H9 (cell line): ENCODE measurements at regions not wholly inside any gene's neighbourhood (a gene's known extent, or its start where the extent isn't known, plus 50 kb on each side); places are given as distances from the start of the nearest gene placed in this dataset.

Experiments
- DNase-seq: peaks from one replicate; pipeline ENCODE4 v3.0.0-alpha.2; 2017
- H2AFZ ChIP-seq: one replicate; pipeline ENCODE4 v1.6.1; 2013; ENCODE audit warnings: mild to moderate bottlenecking, low read length, control low read depth, moderate library complexity
- H2AK5ac ChIP-seq: 2 replicates; pipeline ENCODE4 v1.6.1; 2013; ENCODE audit warnings: low read length, control low read depth, mixed read lengths; ENCODE audit not compliant: insufficient read length
- H2BK120ac ChIP-seq: one replicate; pipeline ENCODE4 v1.6.1; 2013; ENCODE audit warnings: low read depth, mild to moderate bottlenecking, low read length, control low read depth, inconsistent platforms; ENCODE audit not compliant: poor library complexity, severe bottlenecking
- H2BK12ac ChIP-seq: 2 replicates; pipeline ENCODE4 v1.6.1; 2013; ENCODE audit warnings: low read length, control low read depth, mixed read lengths, low read depth; ENCODE audit not compliant: insufficient read length
- H2BK15ac ChIP-seq: 2 replicates; pipeline ENCODE4 v1.6.1; 2013; ENCODE audit warnings: low read depth, low read length, control low read depth
- H2BK20ac ChIP-seq: one replicate; pipeline ENCODE4 v1.6.1; 2013; ENCODE audit warnings: low read depth, mild to moderate bottlenecking, low read length, control low read depth, inconsistent platforms; ENCODE audit not compliant: poor library complexity, severe bottlenecking
- H2BK5ac ChIP-seq: 2 replicates; pipeline ENCODE4 v1.6.1; 2013; ENCODE audit warnings: low read length, control low read depth, mixed read lengths; ENCODE audit not compliant: insufficient read length
- H3K14ac ChIP-seq: 2 replicates; pipeline ENCODE4 v1.6.1; 2013; ENCODE audit warnings: low read length, control low read depth; ENCODE audit not compliant: insufficient read depth
- H3K18ac ChIP-seq: 2 replicates; pipeline ENCODE4 v1.6.1; 2013; ENCODE audit warnings: low read depth, mild to moderate bottlenecking, mixed read lengths, low read length, control low read depth; ENCODE audit not compliant: insufficient read length
- H3K23ac ChIP-seq: 2 replicates; pipeline ENCODE4 v1.6.1; 2013; ENCODE audit warnings: low read length, control low read depth, mixed read lengths, low read depth; ENCODE audit not compliant: insufficient read length
- H3K23me2 ChIP-seq: 2 replicates; pipeline ENCODE4 v1.6.1; 2013; ENCODE audit warnings: low read depth, mild to moderate bottlenecking, mixed read lengths, low read length, control low read depth; ENCODE audit not compliant: insufficient read length, poor library complexity, severe bottlenecking
- H3K27ac ChIP-seq: 2 replicates; pipeline ENCODE4 v1.5.1; 2013; ENCODE audit warnings: low read length, control low read depth, mixed read lengths, low read depth; ENCODE audit not compliant: insufficient read length
- H3K27me3 ChIP-seq: 2 replicates; pipeline ENCODE4 v1.6.1; 2013; ENCODE audit warnings: low read length, control low read depth, inconsistent platforms; ENCODE audit not compliant: insufficient read depth
- H3K4ac ChIP-seq: 2 replicates; pipeline ENCODE4 v1.6.1; 2013; ENCODE audit warnings: low read depth, mild to moderate bottlenecking, control low read depth, inconsistent platforms, low read length, moderate library complexity
- H3K4me1 ChIP-seq: 2 replicates; pipeline ENCODE4 v1.6.1; 2013; ENCODE audit warnings: low read length, control low read depth, inconsistent platforms; ENCODE audit not compliant: insufficient read depth
- H3K4me2 ChIP-seq: 2 replicates; pipeline ENCODE4 v1.6.1; 2013; ENCODE audit warnings: low read length, control low read depth, mixed read lengths; ENCODE audit not compliant: insufficient read length, insufficient read depth
- H3K56ac ChIP-seq: 2 replicates; pipeline ENCODE4 v1.6.1; 2013; ENCODE audit warnings: low read depth, mild to moderate bottlenecking, mixed read lengths, low read length, control low read depth; ENCODE audit not compliant: insufficient read length
- H3K79me1 ChIP-seq: 2 replicates; pipeline ENCODE4 v1.6.1; 2013; ENCODE audit warnings: low read depth, mild to moderate bottlenecking, moderate library complexity, low read length, control low read depth, inconsistent platforms; ENCODE audit not compliant: insufficient read depth, poor library complexity, severe bottlenecking
- H3K79me2 ChIP-seq: 2 replicates; pipeline ENCODE4 v1.6.1; 2013; ENCODE audit warnings: low read length, control low read depth, inconsistent platforms; ENCODE audit not compliant: insufficient read depth
- H3K9ac ChIP-seq: 2 replicates; pipeline ENCODE4 v1.6.1; 2013; ENCODE audit warnings: low read length, control low read depth, mixed read lengths; ENCODE audit not compliant: insufficient read length; ENCODE audit errors: extremely low read depth
- H3K9me3 ChIP-seq: one replicate; pipeline ENCODE4 v1.6.1; 2013; ENCODE audit warnings: low read depth, low read length, inconsistent platforms; ENCODE audit not compliant: control insufficient read depth
- H3T11ph ChIP-seq: one replicate; pipeline ENCODE4 v1.6.1; 2013; ENCODE audit warnings: mild to moderate bottlenecking, low read length, control low read depth, inconsistent platforms
- H4K20me1 ChIP-seq: one replicate; pipeline ENCODE4 v1.6.1; 2013; ENCODE audit not compliant: control insufficient read depth, insufficient read length, insufficient read depth
- H4K5ac ChIP-seq: 2 replicates; pipeline ENCODE4 v1.6.1; 2013; ENCODE audit warnings: low read depth, mild to moderate bottlenecking, mixed read lengths, low read length, control low read depth; ENCODE audit not compliant: insufficient read length
- H4K8ac ChIP-seq: replicated peaks from 2 replicates; pipeline ENCODE4 v1.6.1; 2013; ENCODE audit warnings: low read length, control low read depth, mixed read lengths, low read depth; ENCODE audit not compliant: insufficient read length
- H4K91ac ChIP-seq: 2 replicates; pipeline ENCODE4 v1.6.1; 2013; ENCODE audit warnings: low read depth, mild to moderate bottlenecking, moderate library complexity, mixed read lengths, low read length, control low read depth; ENCODE audit not compliant: insufficient read length
- H3K27ac Mint-ChIP-seq, 3 experiments: 2 replicates in 2 of 3; 3 replicates in 1 of 3; pipeline ENCODE4 v1.8.0; 2020 to 2021; ENCODE audit warnings: mixed read lengths in 3 of 3, mild to moderate bottlenecking in 1 of 3, moderate library complexity in 1 of 3
- H3K27me3 Mint-ChIP-seq: 2 replicates; pipeline ENCODE4 v1.8.0; 2021; ENCODE audit warnings: low read depth, mild to moderate bottlenecking, moderate library complexity, mixed read lengths
- H3K36me3 Mint-ChIP-seq, 3 experiments: 2 replicates in 2 of 3; 3 replicates in 1 of 3; pipeline ENCODE4 v1.8.0; 2020 to 2021; ENCODE audit warnings: low read depth in 3 of 3, mixed read lengths in 3 of 3; ENCODE audit not compliant: insufficient read depth in 1 of 3
- H3K4me1 Mint-ChIP-seq, 2 experiments: 2 replicates each; pipeline ENCODE4 v1.8.0; 2020; ENCODE audit warnings: mixed read lengths in 2 of 2
- H3K4me3 Mint-ChIP-seq, 2 experiments: 2 replicates in 1 of 2; 3 replicates in 1 of 2; pipeline ENCODE4 v1.8.0; 2020 to 2021; ENCODE audit warnings: mild to moderate bottlenecking in 2 of 2, mixed read lengths in 2 of 2, moderate library complexity in 1 of 2
- H3K9me3 Mint-ChIP-seq, 2 experiments: 2 replicates in 1 of 2; 3 replicates in 1 of 2; pipeline ENCODE4 v1.8.0; 2020; ENCODE audit warnings: mild to moderate bottlenecking in 2 of 2, mixed read lengths in 2 of 2, moderate library complexity in 1 of 2
- CTCF ChIP-seq: fragments of 200-600 bp; sonication (generic); conservative IDR thresholded peaks from 3 replicates; pipeline ENCODE4 v1.8.0; 2021; ENCODE audit warnings: antibody characterized with exemption, mild to moderate bottlenecking

GRCh38 chr4:30245140-30245539 lies 475.0 kb upstream of the PCDH7 start:
- Mint-ChIP-seq H3K4me3 (no peak overlapping the region), H3K27me3 (no peaks in the 10 kb centered on the region; the same call in 1 of the 2 replicates), H3K36me3 (peaks cover 0 to 12% (median 2%) of the 10 kb centered on the region in 3 experiments; a peak in 4 of 7 replicates), H3K4me1 (no peaks in the 10 kb centered on the region), H3K9me3 (peaks cover 21 to 32% of the 10 kb centered on the region in 2 experiments; a peak in 4 of 5 replicates), H3K27ac (no peak overlapping the region)
- H3K27ac ChIP-seq, result no peak overlapping the region
- H4K20me1 ChIP-seq, result no peaks in the 10 kb centered on the region
- no peak overlapping the region for H2AFZ ChIP-seq
- H3K9ac ChIP-seq, result no peak overlapping the region
- no peak overlapping the region for H3K4me2 ChIP-seq
- H2BK5ac ChIP-seq, result no peak overlapping the region
- no peak overlapping the region for H2BK15ac ChIP-seq
- H2BK12ac ChIP-seq, result no peak overlapping the region
- no peak overlapping the region for H2AK5ac ChIP-seq
- no peaks in the 10 kb centered on the region for H3K79me1 ChIP-seq
- no peak overlapping the region for H4K5ac ChIP-seq
- no peak overlapping the region for H3K56ac ChIP-seq
- no peak for DNase-seq
- H3K4me1 ChIP-seq, result no peaks in the 10 kb centered on the region
- no peaks in the 10 kb centered on the region for H3K79me2 ChIP-seq
- no peak for TF ChIP-seq CTCF
- H4K91ac ChIP-seq, result no peak overlapping the region
- no peak overlapping the region for H3K4ac ChIP-seq
- no peak overlapping the region for H3K23ac ChIP-seq
- no peak overlapping the region for H3T11ph ChIP-seq
- H3K23me2 ChIP-seq, result no peaks in the 10 kb centered on the region
- H2BK120ac ChIP-seq, result no peak overlapping the region
- no peak overlapping the region for H3K14ac ChIP-seq
- no peak overlapping the region for H4K8ac ChIP-seq
- no peak overlapping the region for H2BK20ac ChIP-seq
- no peak overlapping the region for H3K18ac ChIP-seq
- no peaks in the 10 kb centered on the region for H3K9me3 ChIP-seq
- H3K27me3 ChIP-seq, result no peaks in the 10 kb centered on the region
